ENCODE measurements at regions not wholly inside any gene's neighbourhood (a gene's known extent, or its start where the extent isn't known, plus 50 kb on each side); places are given as distances from the start of the nearest gene placed in this dataset.
"Not testable (repeated sequence)": the region's sequence is repeated elsewhere in the genome, so short reads cannot be mapped to it uniquely, and the experiment has no call there.

GRCh38 chr21:8390550-8391171 lies 2130.7 kb upstream of the TPTE start:
- not testable (repeated sequence) for TF ChIP-seq POLR2AphosphoS5 (IDR thresholded peaks at IDR 0.05; ENCODE audit: low read depth); EZH2 (IDR thresholded peaks at IDR 0.05; ENCODE audit: low read depth, unreplicated experiment); REST (IDR thresholded peaks at IDR 0.05; ENCODE audit: unreplicated experiment); CTCF (conservative IDR thresholded peaks at IDR 0.05; ENCODE audit: low read depth in 2 of 2); NANOG (IDR thresholded peaks at IDR 0.05; ENCODE audit: borderline replicate concordance); CREB1 (CRISPR knock-in tag; IDR thresholded peaks at IDR 0.05; ENCODE audit: low read depth); ZNF114 (CRISPR knock-in tag; IDR thresholded peaks at IDR 0.05)
